Astrocyte of the spinal cord (primary cell): ENCODE measurements at regions not wholly inside any gene's neighbourhood (a gene's known extent, or its start where the extent isn't known, plus 50 kb on each side); places are given as distances from the start of the nearest gene placed in this dataset.

Experiments used
- DNase-seq: peaks from one replicate; pipeline ENCODE4 v3.0.0; 2011; ENCODE audit warnings: low read depth, low spot score
- H3K4me3 ChIP-seq: 2 replicates; pipeline ENCODE4 v1.5.1; 2011; ENCODE audit warnings: low read depth, mild to moderate bottlenecking, low read length, moderate library complexity
- in situ Hi-C: cut with HindIII; loops from 2 replicates; pipeline ENCODE4 v1.10.0; 2017; ENCODE audit warnings: low sequenced_read_pairs
- TF ChIP-seq, protein P1 (sequence below): IDR thresholded peaks from 2 replicates; pipeline ENCODE4 v1.5.1; 2012; ENCODE audit warnings: low read depth, mild to moderate bottlenecking, low read length, inconsistent platforms

DNA sequence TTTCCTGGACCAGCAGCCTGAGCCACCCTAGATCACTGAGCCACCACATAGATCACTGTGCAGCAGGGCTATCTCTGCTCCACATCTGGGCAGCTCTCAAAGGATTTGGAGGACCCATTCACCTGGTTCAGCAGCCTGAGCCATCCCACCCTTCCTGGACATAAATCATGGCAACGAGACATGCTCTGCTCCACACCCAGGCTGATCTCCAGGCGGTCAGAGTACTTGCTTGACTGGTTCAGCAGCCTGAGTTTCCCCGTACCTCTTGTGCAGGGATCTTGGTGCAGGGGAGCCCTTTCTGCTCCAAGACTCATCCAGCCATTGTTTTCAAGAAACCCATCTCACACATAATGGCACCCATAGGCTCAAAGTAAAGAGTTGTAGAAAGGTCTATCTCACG is 195.3 kb downstream of the LIG4 start:
- TF ChIP-seq, protein P1, sequence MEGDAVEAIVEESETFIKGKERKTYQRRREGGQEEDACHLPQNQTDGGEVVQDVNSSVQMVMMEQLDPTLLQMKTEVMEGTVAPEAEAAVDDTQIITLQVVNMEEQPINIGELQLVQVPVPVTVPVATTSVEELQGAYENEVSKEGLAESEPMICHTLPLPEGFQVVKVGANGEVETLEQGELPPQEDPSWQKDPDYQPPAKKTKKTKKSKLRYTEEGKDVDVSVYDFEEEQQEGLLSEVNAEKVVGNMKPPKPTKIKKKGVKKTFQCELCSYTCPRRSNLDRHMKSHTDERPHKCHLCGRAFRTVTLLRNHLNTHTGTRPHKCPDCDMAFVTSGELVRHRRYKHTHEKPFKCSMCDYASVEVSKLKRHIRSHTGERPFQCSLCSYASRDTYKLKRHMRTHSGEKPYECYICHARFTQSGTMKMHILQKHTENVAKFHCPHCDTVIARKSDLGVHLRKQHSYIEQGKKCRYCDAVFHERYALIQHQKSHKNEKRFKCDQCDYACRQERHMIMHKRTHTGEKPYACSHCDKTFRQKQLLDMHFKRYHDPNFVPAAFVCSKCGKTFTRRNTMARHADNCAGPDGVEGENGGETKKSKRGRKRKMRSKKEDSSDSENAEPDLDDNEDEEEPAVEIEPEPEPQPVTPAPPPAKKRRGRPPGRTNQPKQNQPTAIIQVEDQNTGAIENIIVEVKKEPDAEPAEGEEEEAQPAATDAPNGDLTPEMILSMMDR = no peak
- in situ Hi-C loops = no loop called here
- no peak overlapping the region for H3K4me3 ChIP-seq
- no peak for DNase-seq

DNA sequence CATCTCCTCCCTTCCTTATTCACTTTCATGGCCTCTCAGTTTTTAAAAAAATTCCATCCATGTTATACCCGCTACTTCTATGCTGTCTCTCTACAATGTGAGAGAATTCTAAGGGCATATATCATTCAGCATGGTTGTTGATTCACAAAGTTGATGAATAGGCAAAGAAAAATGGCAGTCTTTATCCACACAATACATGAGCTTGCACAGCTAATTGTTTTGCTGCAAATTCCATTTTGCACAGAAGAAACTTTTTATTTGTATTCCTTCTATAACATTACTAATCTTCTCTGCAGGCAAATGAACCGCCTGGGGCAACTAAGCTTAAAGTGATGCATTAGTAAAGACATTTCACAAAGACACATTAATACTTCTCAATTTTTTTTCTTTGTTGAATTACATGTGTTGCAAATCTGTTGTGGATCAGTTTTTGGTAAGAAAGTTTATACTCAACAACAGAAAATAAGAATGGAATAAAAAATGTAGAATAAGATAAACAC is 196.9 kb downstream of the LIG4 start:
- TF ChIP-seq, protein P1 = no peak
- no peak for DNase-seq
- no peak overlapping the region for H3K4me3 ChIP-seq
- in situ Hi-C loops = no loop called here

DNA sequence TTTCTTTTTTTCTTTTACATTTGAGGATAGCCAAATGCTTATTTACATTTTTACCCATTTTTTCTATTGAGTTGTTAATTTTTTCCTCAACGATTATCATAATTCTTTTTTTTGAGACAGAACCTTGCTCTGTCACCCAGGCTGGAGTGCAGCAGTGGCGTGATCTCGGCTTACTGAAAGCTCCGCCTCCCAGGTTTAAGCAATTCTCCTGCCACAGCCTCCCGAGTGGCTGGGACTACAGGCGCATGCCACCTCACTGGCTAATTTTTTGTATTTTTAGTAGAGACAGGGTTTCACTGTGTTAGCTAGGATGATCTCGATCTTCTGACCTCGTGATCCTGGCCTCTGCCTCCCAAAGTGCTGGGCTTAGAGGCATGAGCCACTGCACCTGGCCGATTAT is 208.7 kb downstream of the LIG4 start:
- TF ChIP-seq, protein P1 = no peak
- no peak overlapping the region for H3K4me3 ChIP-seq
- in situ Hi-C loops = no loop called here
- DNase-seq = no peak

DNA sequence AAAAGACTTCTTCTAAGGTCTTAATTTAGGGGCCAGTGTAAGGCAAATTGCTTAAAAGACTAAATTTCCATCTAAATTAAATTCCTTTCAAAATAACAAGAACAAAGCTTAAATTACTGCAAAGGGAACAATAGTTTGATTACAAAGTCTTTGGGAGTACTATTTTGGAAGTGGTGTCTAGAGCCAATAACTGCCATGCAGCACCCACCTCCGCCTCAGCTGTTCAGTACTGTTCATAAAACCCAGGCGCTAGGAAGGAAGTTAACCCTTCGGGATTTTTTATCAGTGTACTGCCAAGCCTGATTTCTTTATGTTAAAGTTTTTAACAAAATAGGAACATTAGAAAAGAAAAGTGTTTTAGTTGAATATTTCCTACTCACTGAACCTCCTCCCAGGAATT is 210.1 kb downstream of the LIG4 start:
- H3K4me3 ChIP-seq = no peak overlapping the region
- no peak for DNase-seq
- TF ChIP-seq, protein P1 = no peak
- in situ Hi-C loops = no loop called here

DNA sequence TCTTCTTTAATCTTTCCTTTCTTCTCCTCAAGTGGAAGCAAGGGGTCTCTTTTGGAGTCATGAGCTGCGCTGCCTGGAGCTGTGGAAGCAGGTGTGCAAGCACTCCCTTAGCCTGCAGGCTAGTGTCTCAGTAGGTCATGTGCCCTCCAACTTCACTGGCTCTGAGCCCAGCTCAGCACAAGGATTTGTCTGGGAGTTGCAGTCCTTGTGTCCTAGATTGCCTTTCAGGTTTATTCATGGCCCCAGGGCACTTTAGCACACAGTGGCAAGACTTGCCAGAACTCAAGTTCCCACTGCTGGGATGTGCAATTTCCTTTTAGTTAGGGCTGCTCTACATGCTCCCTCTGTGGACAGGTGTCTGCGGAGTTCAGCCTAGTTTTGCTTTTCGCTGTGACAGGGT is 211.7 kb downstream of the LIG4 start:
- in situ Hi-C loops = no loop called here
- TF ChIP-seq, protein P1 = no peak
- no peak overlapping the region for H3K4me3 ChIP-seq
- no peak for DNase-seq

DNA sequence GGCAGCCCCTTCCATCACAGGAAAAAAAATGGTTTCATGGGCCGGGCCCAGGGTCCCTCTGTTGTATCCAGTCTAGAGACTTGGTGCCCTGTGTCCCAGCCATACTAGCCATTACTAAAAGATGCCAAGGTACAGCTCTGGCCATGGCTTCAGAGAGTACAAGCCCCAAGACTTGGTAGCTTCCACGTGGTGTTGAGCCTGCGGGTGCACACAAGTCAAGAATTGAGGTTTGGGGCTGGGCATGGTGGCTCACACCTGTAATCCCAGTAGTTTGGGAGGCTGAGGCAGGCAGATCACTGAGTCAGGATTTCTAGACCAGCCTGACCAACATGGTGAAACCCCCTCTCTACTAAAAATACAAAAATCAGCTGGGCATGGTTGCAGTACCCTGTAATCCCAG is 214.3 kb downstream of the LIG4 start:
- in situ Hi-C loops = no loop called here
- DNase-seq = no peak
- TF ChIP-seq, protein P1 = no peak
- H3K4me3 ChIP-seq = no peak overlapping the region

DNA sequence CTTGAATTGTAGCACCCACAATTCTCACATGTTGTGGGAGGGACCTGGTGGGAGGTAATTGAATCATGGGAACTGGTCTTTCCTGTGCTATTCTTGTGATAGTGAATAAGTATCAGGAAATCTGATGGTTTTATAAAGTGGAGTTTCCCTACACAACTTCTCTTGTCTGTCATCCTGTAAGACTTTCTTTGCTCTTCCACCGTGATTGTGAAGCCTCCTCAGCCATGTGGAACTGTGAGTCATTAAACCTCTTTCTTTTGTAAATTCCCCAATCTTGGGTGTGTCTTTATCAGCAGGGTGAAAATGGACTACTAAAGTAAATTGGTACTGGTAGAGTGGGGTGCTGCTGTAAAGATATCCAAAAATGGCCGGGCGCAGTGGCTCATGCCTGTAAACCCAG is 215.6 kb downstream of the LIG4 start:
- no peak for DNase-seq
- TF ChIP-seq, protein P1 = no peak
- in situ Hi-C loops = no loop called here
- no peak overlapping the region for H3K4me3 ChIP-seq
